Karpas-422 (cell line): ENCODE measurements at regions not wholly inside any gene's neighbourhood (a gene's known extent, or its start where the extent isn't known, plus 50 kb on each side); places are given as distances from the start of the nearest gene placed in this dataset.
A peak's percentile ranks its signal among the peaks of the same experiment; 100 is the strongest.

Experiments
- DNase-seq: peaks from one replicate; pipeline ENCODE4 v3.0.0-alpha.2; 2015
- H2AFZ ChIP-seq: fragments of 200-600 bp; sonication (generic); 2 replicates; pipeline ENCODE4 v1.6.1; 2014; ENCODE audit warnings: antibody characterized with exemption, low read length, mixed read lengths
- H3K27ac ChIP-seq: fragments of 200-600 bp; sonication (generic); 2 replicates; pipeline ENCODE4 v1.5.1; 2014; ENCODE audit warnings: mild to moderate bottlenecking, low read length, moderate library complexity
- H3K27me3 ChIP-seq: fragments of 200-600 bp; sonication (generic); 2 replicates; pipeline ENCODE4 v1.6.1; 2014; ENCODE audit warnings: low read length, mixed read lengths
- H3K36me3 ChIP-seq: fragments of 200-600 bp; sonication (generic); 2 replicates; pipeline ENCODE4 v1.6.1; 2014; ENCODE audit warnings: low read length, mixed read lengths; ENCODE audit not compliant: insufficient read depth
- H3K4me1 ChIP-seq: fragments of 200-600 bp; sonication (generic); 2 replicates; pipeline ENCODE4 v1.6.1; 2014; ENCODE audit warnings: mild to moderate bottlenecking, low read length, mixed read lengths
- H3K4me2 ChIP-seq: fragments of 200-600 bp; sonication (generic); 2 replicates; pipeline ENCODE4 v1.6.1; 2014; ENCODE audit warnings: low read length, low read depth, mild to moderate bottlenecking; ENCODE audit not compliant: poor library complexity, severe bottlenecking
- H3K4me3 ChIP-seq: fragments of 200-600 bp; sonication (generic); 2 replicates; pipeline ENCODE4 v1.5.1; 2014; ENCODE audit warnings: mild to moderate bottlenecking, antibody characterized with exemption, low read length, mixed read lengths
- H3K79me2 ChIP-seq: fragments of 200-600 bp; sonication (generic); 2 replicates; pipeline ENCODE4 v1.6.1; 2014; ENCODE audit warnings: mild to moderate bottlenecking, low read length, mixed read lengths
- H3K9ac ChIP-seq: fragments of 200-600 bp; sonication (generic); 2 replicates; pipeline ENCODE4 v1.6.0; 2014; ENCODE audit warnings: low read length
- H3K9me2 ChIP-seq: fragments of 200-600 bp; sonication (generic), shearing (Covaris generic); replicated peaks from 2 replicates; pipeline ENCODE4 v1.6.0; 2014; ENCODE audit warnings: mild to moderate bottlenecking, low read length, moderate library complexity; ENCODE audit not compliant: insufficient read depth
- H3K9me3 ChIP-seq: fragments of 300-700, 200-600 bp; sonication (generic); 2 replicates; pipeline ENCODE4 v1.6.1; 2014; ENCODE audit warnings: low read length, mixed read lengths
- H4K20me1 ChIP-seq: fragments of 200-600 bp; sonication (generic); 2 replicates; pipeline ENCODE4 v1.6.1; 2014; ENCODE audit warnings: mild to moderate bottlenecking, antibody characterized with exemption, low read length, low read depth; ENCODE audit not compliant: insufficient read depth

DNA sequence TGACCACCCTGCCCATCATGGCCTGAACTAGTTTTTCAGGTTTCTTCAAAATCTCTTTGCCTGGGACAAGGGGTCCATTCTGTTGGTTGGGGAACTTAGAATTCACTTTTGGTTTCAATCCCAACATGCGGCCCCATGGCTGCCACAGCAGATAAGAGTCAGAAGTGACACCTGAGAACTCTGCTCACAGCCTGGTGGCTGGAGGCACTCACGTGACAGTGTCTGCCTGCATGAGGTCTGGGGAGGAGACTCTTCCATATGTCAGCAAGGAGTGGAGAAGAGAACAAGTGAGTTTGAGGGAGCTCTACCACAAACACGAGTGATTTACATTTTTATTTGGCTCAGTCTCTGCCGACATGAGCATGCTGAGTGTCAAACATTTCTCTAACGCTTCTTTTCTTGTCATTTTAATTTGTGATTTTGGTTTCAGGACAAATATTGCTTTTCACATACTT, 370.4 kb downstream of the TNS3 start:
- no peak overlapping the region for H3K4me3 ChIP-seq
- H4K20me1 ChIP-seq: no peaks in the 10 kb centered on the region
- peak overlapping the region; percentile 55; the same call in 1 of the 2 replicates for H2AFZ ChIP-seq
- H3K79me2 ChIP-seq: no peaks in the 10 kb centered on the region
- H3K4me2 ChIP-seq: peak overlapping the region; percentile 8
- H3K4me1 ChIP-seq: peaks cover 6% of the 10 kb centered on the region
- no peaks in the 10 kb centered on the region for H3K36me3 ChIP-seq
- H3K9me2 ChIP-seq: no peaks in the 10 kb centered on the region
- no peak overlapping the region for H3K27ac ChIP-seq
- no peak overlapping the region for H3K9ac ChIP-seq
- no peaks in the 10 kb centered on the region for H3K9me3 ChIP-seq
- peak; percentile 50 for DNase-seq
- no peaks in the 10 kb centered on the region for H3K27me3 ChIP-seq

DNA sequence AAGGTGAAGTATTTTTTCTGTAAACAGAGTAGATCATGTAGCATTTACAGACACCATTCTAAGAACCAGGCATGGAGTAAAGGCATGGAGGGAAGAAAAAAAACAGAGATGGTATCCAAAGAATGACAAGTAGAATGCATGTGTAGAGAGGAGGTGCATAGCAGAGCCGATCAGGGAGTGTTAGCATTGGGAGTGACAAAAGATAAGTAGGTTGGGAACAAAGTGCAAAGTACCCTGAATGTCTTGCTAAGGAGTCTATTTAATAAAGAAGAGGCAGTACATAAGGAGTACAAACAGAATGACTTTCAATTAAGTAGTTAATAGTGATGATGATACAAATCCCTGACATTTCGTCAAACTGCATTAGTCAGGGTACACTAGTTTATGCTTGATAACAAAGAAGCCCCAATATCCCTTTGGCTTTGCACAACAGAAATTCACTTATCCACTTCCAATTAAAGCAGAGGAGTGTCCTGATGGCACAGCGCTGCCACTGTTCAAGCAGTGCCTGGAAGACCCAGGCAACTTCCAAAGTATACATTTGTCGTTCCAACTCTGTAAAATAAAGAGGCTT, 371.5 kb downstream of the TNS3 start:
- Histone ChIP-seq H3K27ac (no peak overlapping the region), H3K27me3 (no peaks in the 10 kb centered on the region), H2AFZ (no peak overlapping the region), H3K4me3 (no peak overlapping the region), H3K4me1 (peaks cover 6% of the 10 kb centered on the region), H3K79me2 (no peaks in the 10 kb centered on the region), H3K36me3 (no peaks in the 10 kb centered on the region), H3K9me2 (no peaks in the 10 kb centered on the region), H4K20me1 (no peaks in the 10 kb centered on the region), H3K9me3 (no peaks in the 10 kb centered on the region), H3K4me2 (no peak overlapping the region), H3K9ac (no peak overlapping the region)
- no peak for DNase-seq

DNA sequence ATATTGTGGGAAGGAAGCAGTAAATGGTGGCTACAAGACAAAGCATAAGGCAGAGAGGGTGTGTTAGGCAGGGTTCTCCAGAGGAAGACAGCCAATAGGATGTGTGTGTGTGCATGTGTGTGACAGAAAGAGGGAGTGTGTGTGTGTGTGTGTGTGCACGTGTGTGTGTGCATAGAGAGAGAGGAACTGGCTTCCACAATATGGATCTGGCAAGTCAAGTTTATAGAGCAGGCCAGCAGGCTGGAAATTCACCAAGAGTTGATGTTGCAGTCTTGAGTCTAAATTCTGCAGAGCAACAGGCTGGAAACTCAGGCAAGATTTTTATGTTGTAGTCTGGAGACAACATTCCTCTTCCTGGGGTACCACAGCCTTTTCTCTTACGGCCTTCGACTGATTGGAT, 374.0 kb downstream of the TNS3 start:
- H3K4me3 ChIP-seq: no peak overlapping the region
- peaks cover 6% of the 10 kb centered on the region for H3K4me1 ChIP-seq
- H3K27me3 ChIP-seq: no peaks in the 10 kb centered on the region
- H2AFZ ChIP-seq: no peak overlapping the region
- H3K9me3 ChIP-seq: no peaks in the 10 kb centered on the region
- no peaks in the 10 kb centered on the region for H3K79me2 ChIP-seq
- H3K27ac ChIP-seq: no peak overlapping the region
- H3K36me3 ChIP-seq: no peaks in the 10 kb centered on the region
- no peak overlapping the region for H3K4me2 ChIP-seq
- H3K9ac ChIP-seq: no peak overlapping the region
- no peaks in the 10 kb centered on the region for H4K20me1 ChIP-seq
- DNase-seq: no peak
- H3K9me2 ChIP-seq: no peaks in the 10 kb centered on the region

DNA sequence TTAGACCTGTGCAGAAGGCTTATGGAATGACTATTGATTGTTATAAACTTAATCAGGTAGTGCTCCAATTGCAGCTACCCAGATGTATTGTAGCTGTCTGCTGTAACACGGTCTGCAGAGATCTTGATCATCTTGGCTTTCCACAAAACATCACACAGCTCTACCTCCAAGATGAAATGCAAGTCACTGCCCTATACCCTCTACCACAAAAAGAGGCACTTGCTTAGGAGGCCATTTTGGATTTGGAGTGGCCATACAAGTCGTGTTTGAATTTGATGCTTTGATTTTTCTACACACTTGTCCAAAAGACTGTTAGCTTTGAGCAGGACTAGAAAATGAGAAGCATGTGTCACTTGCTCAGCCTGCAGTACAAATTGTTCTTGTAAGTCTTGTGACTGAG, 377.2 kb downstream of the TNS3 start:
- Histone ChIP-seq H3K9me3 (no peaks in the 10 kb centered on the region), H3K27me3 (no peaks in the 10 kb centered on the region), H4K20me1 (no peaks in the 10 kb centered on the region), H3K27ac (no peak overlapping the region), H3K4me2 (no peak overlapping the region), H3K4me1 (no peaks in the 10 kb centered on the region), H2AFZ (no peak overlapping the region), H3K79me2 (no peaks in the 10 kb centered on the region), H3K36me3 (no peaks in the 10 kb centered on the region), H3K9ac (no peak overlapping the region), H3K4me3 (no peak overlapping the region), H3K9me2 (no peaks in the 10 kb centered on the region)
- DNase-seq: no peak

DNA sequence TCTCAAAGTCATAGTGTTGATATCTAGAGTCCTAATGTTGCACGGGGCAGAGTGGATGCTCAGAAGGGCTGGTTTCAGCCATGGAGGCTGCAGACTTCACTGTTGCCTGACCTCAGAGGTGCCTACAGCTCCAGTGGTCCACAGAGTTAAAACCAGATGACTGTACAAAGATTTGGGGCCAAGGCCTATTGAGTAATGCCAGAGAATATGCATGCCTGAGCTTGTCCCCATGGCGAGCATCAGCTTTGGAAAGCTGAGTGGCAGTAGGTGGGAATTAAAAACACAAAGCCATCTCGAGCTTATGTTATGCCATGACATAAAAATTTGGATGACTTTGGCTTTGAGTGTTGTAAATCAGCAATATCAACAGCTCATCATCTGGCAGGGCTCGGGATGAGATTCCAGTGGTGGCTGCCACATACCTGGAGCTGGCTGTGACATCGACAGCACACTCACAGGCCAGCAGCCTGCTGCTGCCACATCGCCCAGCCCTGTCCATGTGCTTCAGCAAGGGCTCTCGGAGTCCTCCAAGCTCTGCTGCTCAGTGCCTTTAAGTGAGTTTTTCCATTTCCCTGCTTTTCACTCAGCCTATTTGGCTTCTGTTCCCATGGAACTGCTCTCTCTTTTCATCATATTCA, 379.6 kb downstream of the TNS3 start:
- no peaks in the 10 kb centered on the region for H3K9me2 ChIP-seq
- DNase-seq: no peak
- H3K4me1 ChIP-seq: no peaks in the 10 kb centered on the region
- no peaks in the 10 kb centered on the region for H3K27me3 ChIP-seq
- no peaks in the 10 kb centered on the region for H4K20me1 ChIP-seq
- H3K9ac ChIP-seq: no peak overlapping the region
- H3K36me3 ChIP-seq: no peaks in the 10 kb centered on the region
- no peak overlapping the region for H2AFZ ChIP-seq
- H3K9me3 ChIP-seq: no peaks in the 10 kb centered on the region
- no peak overlapping the region for H3K4me2 ChIP-seq
- no peaks in the 10 kb centered on the region for H3K79me2 ChIP-seq
- H3K27ac ChIP-seq: no peak overlapping the region
- H3K4me3 ChIP-seq: no peak overlapping the region

DNA sequence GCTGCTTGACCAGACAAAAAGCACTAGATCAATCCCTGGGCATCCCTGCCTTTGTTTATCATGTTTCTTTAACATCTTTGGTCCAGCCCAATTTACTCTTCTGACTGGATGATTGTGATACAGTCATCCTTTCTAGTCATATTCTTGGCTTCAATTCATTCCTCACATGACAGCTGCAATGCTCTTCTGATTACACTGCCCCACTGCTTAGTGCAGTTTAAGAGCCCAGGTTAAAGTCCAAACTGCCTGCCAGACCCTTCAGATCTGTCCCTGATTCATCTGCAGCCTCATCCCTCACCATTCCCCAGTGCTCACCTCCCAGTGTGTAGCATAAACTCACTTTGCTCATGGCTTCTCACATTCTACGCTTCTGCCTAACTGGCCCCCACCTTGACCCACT, 383.8 kb downstream of the TNS3 start:
- no peaks in the 10 kb centered on the region for H3K36me3 ChIP-seq
- H3K9me2 ChIP-seq: no peaks in the 10 kb centered on the region
- no peak overlapping the region for H3K4me2 ChIP-seq
- no peaks in the 10 kb centered on the region for H3K27me3 ChIP-seq
- no peaks in the 10 kb centered on the region for H3K79me2 ChIP-seq
- DNase-seq: no peak
- H3K9me3 ChIP-seq: no peaks in the 10 kb centered on the region
- no peak overlapping the region for H3K9ac ChIP-seq
- no peak overlapping the region for H3K27ac ChIP-seq
- H3K4me3 ChIP-seq: no peak overlapping the region
- H4K20me1 ChIP-seq: no peaks in the 10 kb centered on the region
- H3K4me1 ChIP-seq: no peaks in the 10 kb centered on the region
- H2AFZ ChIP-seq: no peak overlapping the region

DNA sequence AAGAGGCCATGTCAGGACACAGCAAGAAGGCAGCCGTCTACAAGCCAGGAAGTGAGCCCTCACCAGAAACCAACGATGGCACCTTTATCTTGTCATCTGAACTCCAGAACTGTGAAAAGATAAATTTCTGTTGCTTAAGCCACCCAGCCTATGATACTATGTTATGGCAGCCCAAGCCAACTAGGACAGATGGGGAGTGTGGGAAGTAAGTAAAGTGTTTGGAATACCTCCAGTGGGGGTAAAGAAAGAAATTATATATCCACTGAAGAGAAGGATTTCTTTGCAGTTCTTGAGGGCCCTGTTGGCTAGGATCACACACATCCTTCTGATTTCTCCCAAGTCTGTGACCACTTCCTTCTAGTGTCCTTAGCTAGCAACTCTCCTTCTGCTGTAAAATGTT, 384.4 kb downstream of the TNS3 start:
- Histone ChIP-seq H3K27me3 (no peaks in the 10 kb centered on the region), H2AFZ (no peak overlapping the region), H3K27ac (no peak overlapping the region), H3K79me2 (no peaks in the 10 kb centered on the region), H4K20me1 (no peaks in the 10 kb centered on the region), H3K4me2 (no peak overlapping the region), H3K4me1 (no peaks in the 10 kb centered on the region), H3K9me2 (no peaks in the 10 kb centered on the region), H3K36me3 (no peaks in the 10 kb centered on the region), H3K4me3 (no peak overlapping the region), H3K9ac (no peak overlapping the region), H3K9me3 (no peaks in the 10 kb centered on the region)
- DNase-seq: no peak

DNA sequence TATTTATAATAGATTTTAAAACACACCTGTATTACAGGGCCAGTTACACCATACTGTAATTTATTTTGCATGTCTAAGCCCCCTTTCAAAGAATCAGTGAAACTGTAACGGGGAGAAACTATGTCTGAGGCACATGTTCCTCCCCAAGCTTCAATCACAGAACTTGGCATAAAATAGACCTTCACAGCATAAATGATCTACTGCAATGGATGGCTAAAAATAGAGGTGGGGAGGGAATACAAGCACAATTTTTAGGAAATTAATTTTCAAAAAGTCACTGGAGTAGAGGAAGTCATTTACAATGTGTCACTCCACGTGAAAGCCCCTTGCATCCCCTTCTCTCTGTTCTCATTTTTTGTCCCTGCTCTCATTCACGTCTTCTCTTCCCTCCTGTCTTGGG, 385.2 kb downstream of the TNS3 start:
- Histone ChIP-seq H3K4me2 (no peak overlapping the region), H3K4me3 (no peak overlapping the region), H2AFZ (no peak overlapping the region), H3K4me1 (no peaks in the 10 kb centered on the region), H3K27me3 (no peaks in the 10 kb centered on the region), H3K36me3 (no peaks in the 10 kb centered on the region), H3K9me3 (no peaks in the 10 kb centered on the region), H3K9me2 (no peaks in the 10 kb centered on the region), H3K27ac (no peak overlapping the region), H4K20me1 (no peaks in the 10 kb centered on the region), H3K9ac (no peak overlapping the region), H3K79me2 (no peaks in the 10 kb centered on the region)
- DNase-seq: no peak
